Esophagus squamous epithelium (tissue), 4 donors: ENCODE measurements at regions not wholly inside any gene's neighbourhood (a gene's known extent, or its start where the extent isn't known, plus 50 kb on each side); places are given as distances from the start of the nearest gene placed in this dataset.

Experiments
- POLR2A ChIP-seq, 4 donors: fragments of 450-650 bp; IDR thresholded peaks; one replicate each; pipeline ENCODE4 v1.6.1; 2017; ENCODE audit warnings: antibody characterized with exemption in 4 of 4, mild to moderate bottlenecking in 4 of 4, moderate library complexity in 3 of 4
- TF ChIP-seq, protein P1 (sequence below), 6 experiments: fragments of 450-650 bp in 4 of 6; fragments of 200-600 bp in 2 of 6; sonication (generic) in 2 of 6; IDR thresholded peaks; one replicate each; pipeline ENCODE4 v1.5.1; 2016 to 2019; ENCODE audit warnings: antibody characterized with exemption in 6 of 6, mild to moderate bottlenecking in 4 of 6, moderate library complexity in 4 of 6

DNA sequence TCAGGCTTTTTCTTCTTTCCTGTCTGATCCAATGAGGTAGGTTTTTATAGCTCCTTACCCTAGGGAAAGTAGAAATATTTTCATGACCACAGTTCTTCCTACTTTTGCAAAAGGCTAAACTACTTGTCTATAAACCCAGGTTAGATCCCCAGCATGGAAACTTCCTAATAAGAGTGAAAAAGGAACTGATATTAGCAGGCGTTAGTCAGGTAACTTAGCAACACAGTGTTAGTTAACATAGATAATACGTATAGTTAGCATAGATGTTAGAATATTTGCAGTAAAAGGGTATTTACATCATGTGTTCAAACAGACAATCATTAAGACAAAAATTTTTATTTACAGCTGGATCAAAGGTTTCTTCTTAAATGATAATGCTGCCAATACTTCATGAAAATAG is 162.9 kb upstream of the DAB2 start:
- TF ChIP-seq, protein P1, sequence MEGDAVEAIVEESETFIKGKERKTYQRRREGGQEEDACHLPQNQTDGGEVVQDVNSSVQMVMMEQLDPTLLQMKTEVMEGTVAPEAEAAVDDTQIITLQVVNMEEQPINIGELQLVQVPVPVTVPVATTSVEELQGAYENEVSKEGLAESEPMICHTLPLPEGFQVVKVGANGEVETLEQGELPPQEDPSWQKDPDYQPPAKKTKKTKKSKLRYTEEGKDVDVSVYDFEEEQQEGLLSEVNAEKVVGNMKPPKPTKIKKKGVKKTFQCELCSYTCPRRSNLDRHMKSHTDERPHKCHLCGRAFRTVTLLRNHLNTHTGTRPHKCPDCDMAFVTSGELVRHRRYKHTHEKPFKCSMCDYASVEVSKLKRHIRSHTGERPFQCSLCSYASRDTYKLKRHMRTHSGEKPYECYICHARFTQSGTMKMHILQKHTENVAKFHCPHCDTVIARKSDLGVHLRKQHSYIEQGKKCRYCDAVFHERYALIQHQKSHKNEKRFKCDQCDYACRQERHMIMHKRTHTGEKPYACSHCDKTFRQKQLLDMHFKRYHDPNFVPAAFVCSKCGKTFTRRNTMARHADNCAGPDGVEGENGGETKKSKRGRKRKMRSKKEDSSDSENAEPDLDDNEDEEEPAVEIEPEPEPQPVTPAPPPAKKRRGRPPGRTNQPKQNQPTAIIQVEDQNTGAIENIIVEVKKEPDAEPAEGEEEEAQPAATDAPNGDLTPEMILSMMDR (IDR thresholded peaks at IDR 0.05): no peak
- no peak for TF ChIP-seq POLR2A (IDR thresholded peaks at IDR 0.05)
